ENCODE measurements at regions not wholly inside any gene's neighbourhood (a gene's known extent, or its start where the extent isn't known, plus 50 kb on each side); places are given as distances from the start of the nearest gene placed in this dataset.
"Not testable (repeated sequence)": the region's sequence is repeated elsewhere in the genome, so short reads cannot be mapped to it uniquely, and the experiment has no call there.

DNA sequence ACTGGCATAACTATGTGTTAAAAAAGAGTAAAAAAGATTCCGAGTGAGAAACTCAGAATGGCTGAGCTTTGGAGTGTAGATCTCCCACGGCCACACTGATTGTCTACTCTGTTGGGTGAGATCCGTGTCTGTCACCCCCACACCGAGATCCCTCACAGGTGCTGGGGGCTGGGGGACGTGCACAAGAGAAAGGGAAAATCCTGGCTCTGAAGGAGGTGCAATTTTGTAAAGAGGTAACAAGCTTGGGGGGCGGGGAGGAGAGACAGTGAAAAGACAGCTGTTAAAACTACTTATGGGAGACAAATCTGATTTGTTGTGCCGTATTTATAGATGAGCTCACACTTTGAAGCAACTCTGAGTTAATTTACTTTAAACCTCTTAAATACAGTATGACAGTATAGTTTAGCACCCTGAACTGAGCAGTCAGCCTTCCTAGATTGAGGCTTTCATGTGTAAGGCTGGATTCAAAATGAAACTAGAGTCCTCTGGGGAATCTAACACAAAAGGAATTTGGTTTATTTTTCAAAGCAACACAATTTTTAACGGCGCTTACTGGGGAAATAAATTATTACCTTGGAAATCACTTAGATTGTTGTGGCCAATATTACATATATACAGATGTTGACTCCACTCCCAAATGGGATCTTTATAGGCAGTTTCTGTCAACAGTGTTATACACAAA is 167.4 kb upstream of the RGS6 start:
- no peak for ATAC-seq
- H3K9me3 ChIP-seq: peaks cover 0 to 5% (median 0%) of the 10 kb centered on the region in 3 donors
- H3K36me3 ChIP-seq: no peaks in the 10 kb centered on the region
- peaks cover 0 to 7% (median 0%) of the 10 kb centered on the region in 3 donors for H3K4me1 ChIP-seq
- peak overlapping the region in 1 of 2 donors; percentile 17 for H3K4me3 ChIP-seq
- 27% methylated on average over 9 of the region's 9 CpGs for WGBS, 2 donors (ENCODE audit: low coverage in 1 of 2)
- H3K27ac ChIP-seq: no peak overlapping the region
- H3K27me3 ChIP-seq: no peaks in the 10 kb centered on the region
- TF ChIP-seq, protein P1, sequence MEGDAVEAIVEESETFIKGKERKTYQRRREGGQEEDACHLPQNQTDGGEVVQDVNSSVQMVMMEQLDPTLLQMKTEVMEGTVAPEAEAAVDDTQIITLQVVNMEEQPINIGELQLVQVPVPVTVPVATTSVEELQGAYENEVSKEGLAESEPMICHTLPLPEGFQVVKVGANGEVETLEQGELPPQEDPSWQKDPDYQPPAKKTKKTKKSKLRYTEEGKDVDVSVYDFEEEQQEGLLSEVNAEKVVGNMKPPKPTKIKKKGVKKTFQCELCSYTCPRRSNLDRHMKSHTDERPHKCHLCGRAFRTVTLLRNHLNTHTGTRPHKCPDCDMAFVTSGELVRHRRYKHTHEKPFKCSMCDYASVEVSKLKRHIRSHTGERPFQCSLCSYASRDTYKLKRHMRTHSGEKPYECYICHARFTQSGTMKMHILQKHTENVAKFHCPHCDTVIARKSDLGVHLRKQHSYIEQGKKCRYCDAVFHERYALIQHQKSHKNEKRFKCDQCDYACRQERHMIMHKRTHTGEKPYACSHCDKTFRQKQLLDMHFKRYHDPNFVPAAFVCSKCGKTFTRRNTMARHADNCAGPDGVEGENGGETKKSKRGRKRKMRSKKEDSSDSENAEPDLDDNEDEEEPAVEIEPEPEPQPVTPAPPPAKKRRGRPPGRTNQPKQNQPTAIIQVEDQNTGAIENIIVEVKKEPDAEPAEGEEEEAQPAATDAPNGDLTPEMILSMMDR (IDR thresholded peaks at IDR 0.05): no peak
- no peak for TF ChIP-seq POLR2A (IDR thresholded peaks at IDR 0.05)
- no peak for TF ChIP-seq POLR2AphosphoS5 (IDR thresholded peaks at IDR 0.05)
- TF ChIP-seq EP300 (IDR thresholded peaks at IDR 0.05): no peak

DNA sequence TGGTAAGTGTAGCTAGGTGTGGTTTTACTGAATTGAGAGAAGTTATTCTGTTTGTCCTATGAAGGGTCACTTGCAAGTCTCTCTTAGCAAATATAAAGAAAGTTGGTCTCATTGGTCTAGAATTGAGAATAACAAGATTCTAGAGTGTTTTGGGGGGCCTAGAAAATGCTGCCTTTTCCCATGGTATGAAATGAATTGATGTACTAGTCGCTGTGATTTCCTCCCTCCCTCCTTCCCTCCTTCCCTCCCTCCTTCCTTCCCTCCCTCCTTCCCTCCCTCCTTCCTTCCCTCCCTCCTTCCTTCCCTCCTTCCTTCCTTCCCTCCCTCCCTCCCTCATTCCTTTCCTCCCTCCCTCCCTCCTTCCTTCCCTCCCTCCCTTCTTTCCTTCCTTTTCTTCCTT is 166.7 kb upstream of the RGS6 start:
- no peak for ATAC-seq
- H3K4me3 ChIP-seq: no peak overlapping the region
- TF ChIP-seq, protein P1 (IDR thresholded peaks at IDR 0.05): no peak
- TF ChIP-seq POLR2A (IDR thresholded peaks at IDR 0.05) (no peak), EP300 (IDR thresholded peaks at IDR 0.05) (no peak), POLR2AphosphoS5 (IDR thresholded peaks at IDR 0.05) (no peak)
- no peaks in the 10 kb centered on the region for H3K36me3 ChIP-seq
- peaks cover 0 to 7% (median 0%) of the 10 kb centered on the region in 3 donors for H3K4me1 ChIP-seq
- peaks cover 0 to 5% (median 0%) of the 10 kb centered on the region in 3 donors for H3K9me3 ChIP-seq
- H3K27ac ChIP-seq: no peak overlapping the region
- no peaks in the 10 kb centered on the region for H3K27me3 ChIP-seq
- WGBS, 2 donors (ENCODE audit: low coverage in 1 of 2): 77% methylated on average over 1 of the region's 1 CpG; no CpG with 5 or more reads in 1 of the 2 donors

DNA sequence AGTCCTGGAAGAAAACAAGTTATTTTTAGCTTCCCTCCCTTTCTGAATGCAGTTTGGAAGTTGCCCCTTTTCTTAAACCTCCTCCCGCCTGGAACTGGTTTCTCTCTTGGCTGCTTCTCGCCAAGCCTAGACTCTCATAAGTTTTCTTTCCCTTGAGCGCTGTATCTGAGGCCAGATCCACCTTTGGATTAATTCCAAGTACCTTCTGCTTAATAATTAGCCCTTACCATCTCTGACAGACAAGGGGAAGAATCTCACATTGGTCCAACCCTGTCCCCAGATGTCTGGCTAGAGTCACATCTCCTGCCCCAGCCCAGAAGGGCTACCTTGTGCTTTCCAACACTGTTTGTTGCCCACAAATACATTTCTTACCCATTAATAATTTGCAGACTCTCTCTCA is 161.8 kb upstream of the RGS6 start:
- H3K9me3 ChIP-seq: peaks cover 0 to 18% (median 0%) of the 10 kb centered on the region in 3 donors
- TF ChIP-seq POLR2A (IDR thresholded peaks at IDR 0.05): no peak
- TF ChIP-seq, protein P1 (IDR thresholded peaks at IDR 0.05): no peak
- no peak for TF ChIP-seq EP300 (IDR thresholded peaks at IDR 0.05)
- TF ChIP-seq POLR2AphosphoS5 (IDR thresholded peaks at IDR 0.05): no peak
- no peak for ATAC-seq
- no peak overlapping the region for H3K27ac ChIP-seq
- 77 to 100% methylated on average over 2 to 3 of the region's 3 CpGs for WGBS, 2 donors (ENCODE audit: low coverage in 1 of 2)
- H3K4me1 ChIP-seq: no peaks in the 10 kb centered on the region
- no peak overlapping the region for H3K4me3 ChIP-seq
- H3K36me3 ChIP-seq: no peaks in the 10 kb centered on the region
- no peaks in the 10 kb centered on the region for H3K27me3 ChIP-seq

DNA sequence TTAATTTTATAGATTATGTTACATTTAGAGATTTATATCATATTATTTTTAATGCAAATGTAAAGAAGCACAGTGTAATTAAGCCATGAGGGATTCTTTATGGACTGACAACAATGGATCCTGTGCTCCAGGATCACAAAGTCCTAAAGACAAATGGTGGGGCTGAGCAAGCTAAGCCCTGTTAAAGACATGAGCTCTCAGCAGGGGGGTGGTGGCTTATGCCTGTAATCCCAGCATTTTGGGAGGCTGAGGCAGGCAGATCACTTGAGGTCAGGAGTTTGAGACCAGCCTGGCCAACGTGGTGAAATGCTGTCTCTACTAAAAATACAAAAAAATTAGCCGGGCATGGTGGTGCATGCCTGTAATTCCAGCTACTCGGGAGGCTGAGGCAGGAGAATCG is 160.8 kb upstream of the RGS6 start:
- not testable (repeated sequence) for H3K4me1 ChIP-seq, H3K4me3 ChIP-seq, H3K27me3 ChIP-seq, H3K27ac ChIP-seq, H3K36me3 ChIP-seq, ATAC-seq
- 95 to 100% methylated on average over 2 to 4 of the region's 4 CpGs for WGBS, 2 donors (ENCODE audit: low coverage in 1 of 2)
- peaks cover 0 to 18% (median 0%) of the 10 kb centered on the region in 3 donors for H3K9me3 ChIP-seq

DNA sequence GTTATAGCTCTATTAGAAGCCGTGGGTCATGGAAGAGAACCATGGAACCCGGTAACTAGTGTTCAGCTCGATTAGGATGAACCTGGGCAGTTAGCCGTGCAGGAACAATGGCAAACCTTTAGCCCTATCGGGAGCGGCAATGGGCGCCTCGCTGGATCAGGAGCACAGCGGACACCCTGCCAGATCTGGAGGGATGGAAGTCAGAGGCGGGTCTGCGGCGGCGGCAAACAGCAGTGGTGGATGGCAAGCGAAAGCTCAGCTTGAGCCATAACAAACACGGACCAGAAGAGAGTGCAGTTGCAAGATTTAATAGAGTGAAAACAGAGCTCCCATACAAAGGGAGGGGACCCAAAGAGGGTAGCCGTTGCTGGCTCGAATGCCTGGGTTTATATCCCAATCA is 160.2 kb upstream of the RGS6 start:
- 59 to 90% methylated on average over 2 to 15 of the region's 17 CpGs for WGBS, 2 donors (ENCODE audit: low coverage in 1 of 2)
- H3K9me3 ChIP-seq: peaks cover 0 to 18% (median 0%) of the 10 kb centered on the region in 3 donors
- ATAC-seq, H3K4me3 ChIP-seq, H3K27me3 ChIP-seq, H3K4me1 ChIP-seq, H3K27ac ChIP-seq, H3K36me3 ChIP-seq: not testable (repeated sequence)

DNA sequence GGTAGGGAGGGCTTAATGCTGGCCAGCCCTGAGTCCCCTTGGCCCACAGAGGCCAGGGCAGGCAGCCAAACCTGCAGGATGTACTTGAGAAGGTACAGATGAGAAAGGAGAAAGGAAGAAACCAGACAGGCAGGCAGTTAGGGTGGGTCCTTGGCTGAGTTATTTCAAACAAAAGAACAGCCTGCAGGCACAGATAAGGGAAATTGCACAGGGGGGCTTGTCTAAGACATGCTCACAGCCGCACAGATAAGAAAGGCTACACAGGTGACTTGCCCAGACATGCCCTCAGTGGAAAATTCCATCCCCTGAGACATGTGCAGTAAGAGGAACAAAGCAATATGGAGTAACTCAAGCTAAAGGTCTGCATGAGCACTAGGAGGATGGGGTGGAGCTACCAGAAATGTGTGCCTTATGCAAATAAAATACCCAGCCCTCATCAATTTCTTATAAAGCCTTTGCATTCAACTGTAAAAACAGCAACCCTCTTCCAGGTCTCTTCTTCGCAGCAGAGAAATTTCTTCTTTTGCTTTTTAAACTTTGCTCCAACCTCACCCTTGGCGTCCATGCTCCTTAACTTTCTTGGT is 158.2 kb upstream of the RGS6 start:
- Histone ChIP-seq H3K9me3 (peaks cover 0 to 18% (median 0%) of the 10 kb centered on the region in 3 donors), H3K4me3 (no peak overlapping the region), H3K27me3 (no peaks in the 10 kb centered on the region), H3K36me3 (no peaks in the 10 kb centered on the region), H3K4me1 (no peaks in the 10 kb centered on the region), H3K27ac (no peak overlapping the region)
- ATAC-seq: no peak
- TF ChIP-seq POLR2A (IDR thresholded peaks at IDR 0.05): no peak
- no peak for TF ChIP-seq POLR2AphosphoS5 (IDR thresholded peaks at IDR 0.05)
- TF ChIP-seq, protein P1 (IDR thresholded peaks at IDR 0.05): no peak
- TF ChIP-seq EP300 (IDR thresholded peaks at IDR 0.05): no peak
- WGBS, 2 donors (ENCODE audit: low coverage in 1 of 2): 84 to 89% methylated on average over 2 to 3 of the region's 3 CpGs
